ENCODE measurements at regions not wholly inside any gene's neighbourhood (a gene's known extent, or its start where the extent isn't known, plus 50 kb on each side); places are given as distances from the start of the nearest gene placed in this dataset.

DNA sequence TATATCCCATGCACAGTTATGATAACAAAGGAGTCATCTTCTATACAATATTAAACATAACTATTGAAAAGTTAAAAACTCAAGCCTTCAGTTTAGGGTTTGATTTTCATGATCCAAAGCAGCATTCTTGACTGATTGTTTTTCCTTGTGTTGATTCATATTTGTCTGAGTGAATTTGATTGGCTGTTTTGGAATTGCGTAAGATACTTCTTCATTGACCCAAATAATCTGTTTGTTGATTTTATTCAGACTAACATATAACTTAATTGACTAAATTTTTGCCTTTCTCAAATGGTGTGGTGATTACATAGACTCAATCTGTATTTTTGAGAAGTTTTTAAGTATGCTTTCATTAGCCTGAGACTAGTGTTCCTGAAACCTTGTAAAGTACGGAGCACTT, 305.7 kb upstream of the TNP1 start:
- no peak for DNase-seq (ENCODE audit: low read depth, low spot score)

DNA sequence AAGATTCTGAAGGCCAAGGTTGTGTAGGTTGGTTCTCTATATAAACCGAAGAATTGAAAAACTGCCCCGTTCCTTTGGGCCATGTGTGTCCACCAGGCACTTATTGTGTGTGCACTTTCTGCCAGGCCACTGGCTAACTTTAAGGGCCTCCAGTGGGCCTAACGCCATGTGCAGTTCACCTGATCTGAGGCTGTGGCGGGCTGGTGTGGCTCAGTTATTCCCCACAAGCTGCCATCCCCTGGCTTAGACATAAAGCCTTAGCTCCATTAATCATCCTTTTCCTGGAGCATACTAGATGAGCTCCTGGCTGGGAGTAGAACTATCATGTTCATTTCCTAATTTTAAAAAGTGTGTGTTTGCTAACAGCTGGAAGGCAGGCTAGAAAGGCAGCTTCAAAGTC, 304.1 kb upstream of the TNP1 start:
- DNase-seq (ENCODE audit: low read depth, low spot score) = no peak

DNA sequence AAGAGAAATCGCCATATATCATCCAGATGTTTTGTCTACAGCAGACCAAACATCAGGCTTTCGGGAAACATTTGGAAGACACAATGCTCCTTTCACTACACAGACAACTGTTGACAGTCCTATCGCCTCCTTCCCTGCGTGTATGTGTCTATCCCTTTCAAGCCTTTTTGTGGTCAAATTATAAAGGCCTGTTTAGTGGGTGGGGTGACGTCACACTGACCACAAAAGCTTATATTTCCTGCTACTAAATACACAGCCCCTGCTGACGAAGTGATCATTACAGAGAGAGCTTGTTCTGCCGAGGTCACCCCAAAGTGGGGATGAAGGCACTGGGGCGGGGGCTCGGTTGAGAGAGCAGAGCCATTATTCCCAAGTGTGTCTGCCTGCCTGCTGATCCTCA, 302.7 kb upstream of the TNP1 start:
- peak; percentile 93 for DNase-seq (ENCODE audit: low read depth, low spot score)

DNA sequence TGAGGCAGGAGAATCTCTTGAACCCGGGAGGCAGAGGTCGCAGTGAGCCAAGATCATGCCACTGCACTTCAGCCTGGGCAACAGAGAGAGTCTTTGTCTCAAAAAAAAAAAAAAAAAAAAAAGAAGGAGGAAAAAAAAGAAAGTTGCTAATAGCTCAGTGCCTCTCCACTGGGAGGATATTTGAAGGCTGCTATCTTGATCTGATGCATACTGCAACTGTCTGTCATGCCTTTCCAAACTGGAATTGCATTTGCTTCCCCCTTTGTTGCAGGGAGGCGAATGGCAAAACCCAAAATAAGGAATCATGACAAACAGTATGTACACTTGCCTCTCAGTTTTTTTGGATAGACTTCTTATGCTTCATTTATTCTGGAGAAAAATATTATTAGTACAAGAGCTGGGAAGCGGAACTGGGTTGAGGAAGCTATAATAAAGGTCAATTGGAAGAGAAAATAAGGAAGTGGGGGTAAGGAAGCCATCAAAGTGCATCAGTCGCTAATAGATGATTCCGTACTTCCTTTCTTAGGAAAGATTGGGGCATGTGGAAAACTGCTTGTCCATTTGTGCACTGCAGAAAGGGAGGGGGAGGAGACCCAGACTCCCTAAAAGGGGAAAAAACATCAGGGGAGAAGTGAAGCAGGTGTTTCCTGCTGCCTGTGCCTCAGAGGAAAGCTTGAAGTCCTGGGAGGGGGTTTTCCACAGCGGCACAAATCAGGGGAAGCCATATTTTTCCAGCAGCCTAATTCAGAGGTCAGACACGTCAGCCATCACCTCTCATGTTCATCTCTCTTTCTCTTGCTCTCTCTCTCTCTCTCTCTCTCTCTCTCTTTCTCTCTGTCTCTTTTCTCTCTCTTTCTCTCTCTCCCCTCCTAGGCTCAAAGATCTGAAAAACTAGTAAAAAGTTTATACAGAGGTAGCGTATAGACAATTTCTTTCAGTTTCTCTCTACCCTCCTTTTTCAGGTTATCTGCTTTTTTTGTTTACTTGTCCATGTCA, 301.4 kb upstream of the TNP1 start:
- no peak for DNase-seq (ENCODE audit: low read depth, low spot score)

DNA sequence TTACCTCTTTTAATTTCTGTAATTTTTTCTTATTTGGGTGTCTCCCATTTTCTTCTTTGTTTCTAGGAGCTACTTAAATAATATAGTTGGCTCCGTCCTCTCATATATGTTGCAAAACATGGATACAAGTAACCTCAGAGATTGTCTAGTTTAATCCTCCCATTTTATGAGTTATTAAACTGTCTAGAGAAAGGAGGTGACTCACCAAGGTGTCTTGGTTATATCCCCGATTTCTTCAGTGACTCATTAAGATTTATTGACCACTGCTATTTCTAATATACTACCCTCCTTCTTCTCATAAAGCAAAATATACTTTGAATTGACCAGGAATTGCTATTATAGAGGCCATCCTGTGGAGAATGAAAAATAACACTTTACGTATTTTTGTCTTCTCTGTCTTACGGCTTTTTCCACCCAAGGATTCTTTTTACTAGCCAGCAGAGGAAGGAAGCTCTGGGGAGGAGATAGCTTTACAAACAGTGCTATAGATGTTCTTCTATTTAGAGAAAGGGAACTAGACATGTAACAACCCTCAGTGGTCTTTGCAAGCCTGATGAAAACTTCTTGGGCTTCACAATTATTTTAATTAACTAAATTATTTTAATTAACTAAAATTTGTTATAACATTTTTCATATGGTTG, 300.4 kb upstream of the TNP1 start:
- no peak for DNase-seq (ENCODE audit: low read depth, low spot score)

DNA sequence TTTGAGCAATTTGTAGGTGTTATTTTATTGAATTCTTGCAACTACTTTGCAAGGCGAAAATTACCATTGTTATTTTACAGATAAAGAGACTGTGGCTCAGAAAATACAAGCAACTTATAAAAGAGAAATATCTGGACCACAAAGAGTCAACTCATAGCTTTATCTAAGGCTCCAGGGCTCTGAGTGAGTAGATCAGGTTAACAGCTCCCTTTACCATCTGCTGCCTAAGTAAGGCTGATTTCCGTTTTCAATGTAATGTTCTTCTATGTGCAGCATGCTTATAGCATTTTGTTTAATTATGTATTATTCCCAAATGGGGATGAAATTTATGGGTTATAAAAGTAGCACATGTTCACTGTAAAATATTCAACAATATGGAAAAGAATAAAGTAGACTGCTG, 299.1 kb upstream of the TNP1 start:
- DNase-seq (ENCODE audit: low read depth, low spot score) = no peak

DNA sequence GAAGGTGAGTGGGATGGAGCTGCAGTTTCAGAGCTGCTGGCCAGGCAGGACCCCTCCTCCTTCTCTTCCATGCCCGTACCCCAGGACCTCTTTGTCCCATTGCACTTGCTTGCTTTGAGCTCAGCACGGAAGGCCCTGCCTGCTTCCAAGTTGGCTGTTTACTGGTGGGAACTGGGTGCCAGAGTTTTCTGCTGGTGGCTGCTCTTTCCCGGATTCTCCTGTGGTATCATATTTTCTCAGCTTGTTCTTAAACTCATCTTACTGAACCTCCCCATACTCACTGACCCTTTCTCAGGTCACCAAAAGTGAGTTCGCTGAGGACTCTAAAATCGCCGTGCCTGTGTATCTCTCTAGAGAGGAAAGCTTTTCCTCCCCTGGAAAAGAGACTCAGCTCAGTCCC, 297.7 kb upstream of the TNP1 start:
- DNase-seq (ENCODE audit: low read depth, low spot score) = no peak

DNA sequence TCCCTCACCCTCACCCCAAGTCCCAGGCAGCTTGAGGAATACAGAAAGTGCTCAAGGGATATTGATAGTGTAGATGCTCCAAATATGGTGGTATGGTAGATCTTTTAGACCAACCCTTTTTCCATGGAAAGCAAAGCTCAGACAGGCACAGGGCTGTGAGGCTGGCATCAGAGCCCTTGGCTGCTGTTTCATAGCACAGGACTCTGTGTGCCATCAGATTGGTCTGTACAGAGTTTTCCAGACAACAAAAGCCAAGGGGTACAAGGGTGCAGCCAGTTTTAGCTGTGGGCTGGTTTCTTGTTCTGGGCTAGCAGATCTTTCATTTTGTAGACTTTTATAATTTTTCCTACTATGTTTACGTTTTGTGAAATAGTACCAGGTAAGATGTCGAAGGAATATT, 296.9 kb upstream of the TNP1 start:
- DNase-seq (ENCODE audit: low read depth, low spot score) = no peak

DNA sequence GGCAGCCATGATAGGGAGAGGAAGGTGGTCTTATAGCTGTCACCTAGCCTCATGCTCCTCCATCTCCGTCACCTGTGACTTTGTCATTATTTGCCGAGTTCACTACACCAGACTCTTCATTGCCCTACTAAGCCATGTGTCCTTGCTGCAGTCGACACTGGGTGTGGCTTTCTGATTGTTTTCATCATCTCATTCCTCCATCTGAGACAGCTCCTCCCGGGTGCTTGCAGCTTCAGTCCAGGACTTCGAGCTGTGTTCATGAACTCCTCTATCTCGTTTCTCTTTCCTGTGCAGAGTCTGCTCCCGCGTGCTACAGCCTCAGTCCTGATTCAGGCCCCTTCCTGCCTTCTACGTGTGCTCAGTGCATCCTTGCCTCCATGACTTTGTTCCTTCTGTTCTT, 295.1 kb upstream of the TNP1 start:
- DNase-seq (ENCODE audit: low read depth, low spot score) = no peak

DNA sequence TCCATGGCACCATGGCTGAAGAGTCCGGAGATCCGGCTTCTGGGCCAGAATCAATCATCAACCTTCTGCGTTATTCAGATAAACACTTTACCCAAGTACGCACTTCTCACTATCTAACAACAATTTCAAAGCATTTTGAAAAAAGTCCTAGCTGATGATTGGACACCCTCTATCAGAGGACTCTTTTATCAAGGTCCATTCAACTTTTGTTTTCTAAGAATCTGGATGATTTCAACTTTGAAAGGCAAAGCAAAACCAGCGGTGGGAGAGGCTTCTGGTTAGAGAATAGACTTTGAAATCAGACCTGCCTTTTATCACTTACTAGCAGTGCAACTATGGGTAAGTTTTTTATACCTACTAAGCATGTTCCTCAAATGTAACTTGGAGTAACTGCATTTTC, 293.6 kb upstream of the TNP1 start:
- DNase-seq (ENCODE audit: low read depth, low spot score) = no peak

DNA sequence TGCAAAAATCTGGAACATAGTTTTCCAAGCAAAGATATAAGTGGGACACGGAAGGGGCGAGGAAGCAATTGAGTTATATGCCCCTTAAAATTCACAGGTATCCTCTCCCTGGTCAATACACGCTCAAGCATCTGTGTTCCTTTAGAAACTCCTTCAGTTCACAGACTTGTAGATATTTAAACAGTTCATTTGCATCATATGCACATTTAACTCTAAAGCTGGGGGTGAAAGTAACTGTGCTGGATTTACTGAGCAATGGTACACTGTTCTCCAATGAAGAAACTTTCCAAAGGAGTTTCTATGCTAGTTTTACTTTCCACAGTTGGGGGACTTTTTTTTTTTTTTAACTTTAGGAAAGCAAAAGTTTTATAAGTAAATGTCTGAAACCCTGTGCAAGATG, 293.0 kb upstream of the TNP1 start:
- no peak for DNase-seq (ENCODE audit: low read depth, low spot score)

DNA sequence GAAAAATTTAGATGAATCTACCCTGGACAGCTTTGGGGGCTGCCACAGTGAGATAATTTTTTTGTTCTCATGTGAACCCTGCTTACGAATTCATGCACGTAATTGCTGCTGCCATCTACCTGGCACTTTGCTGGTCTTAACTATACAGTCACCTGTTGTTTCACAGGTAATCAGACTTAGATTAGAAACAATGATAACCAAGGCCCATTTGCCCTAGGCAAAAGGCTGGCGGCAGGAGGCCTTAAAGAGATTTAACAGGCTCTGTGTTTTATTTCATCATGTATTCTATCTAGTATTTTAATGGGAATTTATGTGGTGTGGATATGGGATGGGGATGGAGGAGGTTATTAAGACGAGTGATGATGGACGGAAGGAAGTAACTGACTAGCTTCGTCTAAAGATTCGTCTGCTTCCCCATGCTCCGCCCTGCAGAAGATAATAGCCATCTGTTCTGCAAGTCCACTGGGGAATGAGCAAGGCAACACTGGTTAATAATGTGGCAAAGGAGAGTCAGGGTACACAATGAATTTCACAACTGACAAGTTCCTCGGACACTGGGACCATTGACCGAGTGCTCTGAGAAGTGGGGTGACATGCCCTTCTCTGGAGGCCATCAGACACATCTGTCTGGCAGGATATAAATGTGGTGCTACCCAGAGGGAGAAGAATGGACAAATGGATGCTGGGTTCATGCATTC, 291.8 kb upstream of the TNP1 start:
- DNase-seq (ENCODE audit: low read depth, low spot score) = no peak

DNA sequence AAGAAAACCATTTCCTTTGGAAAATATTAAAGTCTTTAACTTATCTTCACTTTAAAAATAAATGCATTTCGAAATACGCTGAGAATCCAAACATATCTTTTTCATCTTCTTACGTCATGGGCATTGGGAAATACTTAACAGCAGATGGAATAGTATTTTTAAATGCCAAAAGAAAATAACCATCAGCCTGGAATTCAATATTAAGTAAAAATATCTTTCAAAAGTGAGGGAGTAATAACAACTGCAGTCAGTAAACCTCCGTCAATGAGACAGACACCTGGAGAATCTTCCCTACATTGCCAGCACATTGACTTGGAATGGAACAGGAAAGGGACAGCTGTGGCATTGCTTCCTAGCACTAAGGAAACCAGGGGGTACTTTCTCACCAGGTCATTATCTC, 290.4 kb upstream of the TNP1 start:
- DNase-seq (ENCODE audit: low read depth, low spot score) = no peak

DNA sequence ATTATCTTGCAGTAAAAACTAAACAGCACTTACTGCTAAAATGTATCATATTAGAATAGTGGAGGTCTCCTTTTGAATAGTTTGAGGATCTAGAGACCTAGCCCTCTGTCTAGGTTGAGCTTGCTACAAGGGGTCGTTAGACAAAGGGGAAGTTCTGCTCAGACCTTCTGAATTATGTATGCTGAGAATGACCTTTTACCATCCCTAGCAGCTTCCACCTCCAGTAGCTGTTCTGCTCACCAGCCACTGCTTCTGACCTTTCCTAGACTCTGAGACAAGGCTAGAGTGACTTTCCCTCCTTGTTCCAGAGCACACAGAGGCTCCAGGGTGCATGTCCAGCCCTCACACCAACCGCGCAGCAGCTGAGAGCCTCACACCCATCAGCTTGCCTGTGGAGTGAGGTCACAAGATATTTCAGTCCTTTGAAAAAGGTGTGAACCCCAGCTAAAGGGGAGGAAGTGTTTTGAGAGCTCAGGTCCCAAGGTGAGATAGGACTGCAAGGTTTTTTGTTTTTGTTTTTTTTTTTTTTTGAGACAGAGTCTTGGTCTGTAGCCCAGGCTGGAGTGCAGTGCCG, 289.3 kb upstream of the TNP1 start:
- DNase-seq (ENCODE audit: low read depth, low spot score) = no peak

DNA sequence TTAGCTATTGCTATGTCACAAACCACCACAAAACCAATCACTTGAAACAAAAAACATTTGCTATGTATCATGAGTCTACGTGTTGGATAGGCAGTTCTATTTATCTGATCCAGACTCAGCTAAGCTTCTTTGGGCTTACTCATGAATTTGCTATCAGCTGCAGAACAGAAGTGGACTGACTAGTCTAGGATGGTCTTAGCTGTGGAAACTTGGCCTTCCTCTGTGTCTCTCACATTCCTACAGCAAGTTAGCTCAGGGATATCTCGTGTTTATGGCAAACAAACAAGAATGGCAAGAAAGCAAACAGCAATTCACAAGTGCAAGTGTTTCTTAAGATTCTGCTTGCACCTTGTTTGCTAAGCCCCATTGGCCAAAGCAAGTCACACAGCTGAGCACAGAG, 288.0 kb upstream of the TNP1 start:
- no peak for DNase-seq (ENCODE audit: low read depth, low spot score)

DNA sequence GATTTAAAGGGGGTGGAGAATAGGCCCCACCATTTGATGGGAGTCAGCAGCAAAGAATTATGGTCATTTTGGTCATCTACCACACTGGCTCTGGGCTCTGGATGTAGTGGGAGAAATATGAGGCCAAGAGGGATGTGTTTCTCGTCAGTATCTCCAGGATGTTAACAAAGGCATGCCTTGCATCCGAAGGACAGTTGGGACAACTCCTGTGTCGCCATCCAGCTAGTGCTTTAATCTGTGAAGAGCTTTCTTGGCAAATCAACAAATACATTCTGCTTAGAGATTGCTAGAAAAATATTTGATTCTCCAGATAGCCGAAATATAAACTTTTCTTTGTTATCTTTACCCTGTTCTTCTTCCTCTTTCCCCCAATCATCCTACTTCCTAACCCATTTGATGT, 287.1 kb upstream of the TNP1 start:
- no peak for DNase-seq (ENCODE audit: low read depth, low spot score)

DNA sequence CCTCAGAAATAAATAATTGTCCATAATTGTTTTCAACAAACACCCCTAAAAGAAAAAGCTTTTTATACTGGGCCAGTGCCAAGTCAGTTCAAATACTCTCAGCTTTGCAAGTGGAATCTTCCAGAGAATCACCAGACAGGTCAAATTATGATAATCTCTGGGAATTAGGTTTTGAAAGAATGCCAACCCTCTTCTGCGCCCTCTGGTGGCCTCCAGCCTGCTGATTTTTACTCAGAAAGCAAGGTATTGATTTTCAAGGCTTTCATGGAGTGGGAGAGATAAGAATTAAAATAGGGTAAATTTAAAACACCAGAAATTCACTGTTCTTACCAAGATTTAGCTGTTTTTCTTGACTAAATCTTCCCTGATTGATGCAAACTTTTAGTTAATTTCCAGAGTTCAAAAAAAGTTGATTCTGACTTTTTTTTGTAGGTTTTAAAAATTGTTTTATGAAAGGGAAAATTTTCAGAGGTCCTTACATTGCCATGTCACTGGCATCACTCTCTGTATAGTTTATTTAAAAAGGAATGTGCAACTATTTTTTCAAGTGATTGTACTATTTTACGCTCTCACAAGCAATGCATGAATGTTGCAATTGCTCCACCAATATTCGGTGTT, 282.9 kb upstream of the TNP1 start:
- DNase-seq (ENCODE audit: low read depth, low spot score) = no peak

DNA sequence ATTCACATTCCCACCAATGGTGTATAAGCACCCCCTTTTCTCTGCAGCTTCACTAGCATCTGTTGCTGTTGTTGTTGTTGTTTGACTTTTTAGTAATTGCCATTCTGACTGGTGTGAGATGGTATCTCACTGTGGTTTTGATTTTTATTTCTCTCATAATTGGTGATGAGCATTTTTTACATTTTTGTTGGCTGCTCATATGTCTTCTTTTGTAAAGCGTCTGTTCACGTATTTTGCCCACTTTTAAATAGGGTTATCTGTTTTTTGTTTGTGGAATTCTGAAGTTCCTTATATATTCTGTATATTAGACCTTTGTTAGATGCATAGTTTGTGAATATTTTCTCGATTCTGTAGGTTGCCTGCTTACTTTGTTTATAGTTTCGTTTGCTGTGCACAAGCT, 278.4 kb upstream of the TNP1 start:
- DNase-seq (ENCODE audit: low read depth, low spot score) = no peak

DNA sequence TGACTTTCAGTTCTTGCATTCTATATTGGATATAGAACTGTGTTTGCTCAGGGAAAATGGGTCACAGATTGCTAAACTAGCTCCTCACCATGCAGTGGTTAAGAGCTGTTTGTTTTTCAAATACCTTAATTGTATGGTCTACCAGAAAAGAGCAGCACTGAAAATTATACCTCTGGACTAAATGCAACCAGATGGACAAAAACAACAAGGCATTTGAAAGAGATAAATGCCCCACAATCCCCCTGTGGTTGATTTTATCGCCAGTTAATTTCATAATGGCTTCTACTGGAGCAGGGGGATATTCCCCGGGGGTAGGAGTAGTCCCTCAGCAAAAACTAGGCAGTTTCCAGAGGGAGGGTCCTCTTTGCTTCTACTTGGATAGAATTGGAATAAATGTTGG, 267.9 kb upstream of the TNP1 start:
- DNase-seq (ENCODE audit: low read depth, low spot score) = peak; percentile 39

DNA sequence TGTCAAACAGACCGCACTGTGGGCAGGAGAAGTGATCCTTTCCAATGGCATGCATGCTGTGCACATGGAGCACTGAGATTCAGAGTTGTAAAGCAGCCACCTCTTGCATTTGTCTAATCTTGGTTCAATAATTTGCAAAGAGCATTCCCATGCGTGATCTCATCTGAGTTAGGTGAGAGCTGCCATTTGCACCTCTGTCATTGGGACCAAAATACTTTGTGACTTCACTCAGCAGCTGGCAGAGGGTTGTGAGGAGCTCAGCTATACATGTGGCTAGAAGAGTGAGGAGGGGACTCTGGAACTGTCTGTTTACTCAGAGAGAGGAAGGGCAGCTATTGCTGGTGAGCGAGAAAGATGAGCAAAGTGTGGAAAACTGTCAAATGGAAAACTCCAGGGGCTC, 265.1 kb upstream of the TNP1 start:
- no peak for DNase-seq (ENCODE audit: low read depth, low spot score)

DNA sequence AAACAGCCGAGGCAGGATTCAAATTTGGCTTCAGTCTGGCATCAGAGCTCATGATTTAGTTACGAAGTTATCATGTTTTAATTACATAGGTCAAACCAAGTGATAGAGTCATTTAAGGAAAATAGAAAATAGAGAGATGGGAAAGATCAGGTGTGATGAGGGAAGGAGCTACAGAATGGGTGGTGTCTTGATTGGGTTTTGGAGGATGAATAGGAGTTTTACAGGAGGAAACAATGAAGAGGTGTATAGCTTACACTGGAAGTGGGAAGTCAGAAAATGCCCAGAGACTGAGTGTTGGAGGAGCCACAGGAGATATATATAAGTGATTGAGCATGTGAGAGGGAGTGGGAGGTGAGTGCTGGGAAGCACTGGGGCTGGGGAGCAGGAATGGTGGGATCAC, 264.2 kb upstream of the TNP1 start:
- no peak for DNase-seq (ENCODE audit: low read depth, low spot score)

DNA sequence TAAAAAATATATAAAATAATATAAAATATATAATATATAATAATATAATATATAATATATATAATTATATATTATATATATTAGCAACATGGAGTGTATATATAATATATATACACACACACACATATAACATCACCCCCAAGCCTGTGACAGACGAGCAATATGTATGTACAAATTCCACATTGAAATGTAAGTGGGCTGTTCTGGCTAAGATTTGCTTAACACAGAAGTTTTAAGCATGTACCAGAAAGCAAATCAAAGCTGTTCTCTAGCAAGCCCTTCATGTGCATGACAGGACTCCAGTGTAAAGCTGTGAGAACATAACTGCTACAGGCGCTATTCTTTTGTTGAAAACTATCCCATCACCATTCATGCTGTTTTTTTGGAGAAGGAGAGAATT, 261.7 kb upstream of the TNP1 start:
- DNase-seq (ENCODE audit: low read depth, low spot score) = no peak

Measured in astrocyte of the hippocampus (primary cell).